GM23338 (cell line): ENCODE measurements at regions not wholly inside any gene's neighbourhood (a gene's known extent, or its start where the extent isn't known, plus 50 kb on each side); places are given as distances from the start of the nearest gene placed in this dataset.

ENCODE experiments used
- ATAC-seq: fragments of 200-7000 bp; cut with Tn5 transposase; 3 replicates; pipeline ENCODE4 v1.9.1; 2020
- DNase-seq: peaks from one replicate; pipeline ENCODE4 v3.0.0-alpha.2; 2015; ENCODE audit warnings: low spot score
- H2AFZ ChIP-seq: fragments of 200-600 bp; sonication (generic); 2 replicates; pipeline ENCODE4 v1.8.0; 2016; ENCODE audit warnings: antibody characterized with exemption, mild to moderate bottlenecking, moderate library complexity
- H3F3A ChIP-seq: fragments of 200-600 bp; sonication (generic); replicated peaks from 2 replicates; pipeline ENCODE4 v1.8.0; 2017; ENCODE audit warnings: antibody characterized with exemption, mixed run types, low read depth
- H3K27ac ChIP-seq: fragments of 200-600 bp; sonication (generic); 2 replicates; pipeline ENCODE4 v1.6.1; 2016; ENCODE audit warnings: low read depth
- H3K27me3 ChIP-seq: fragments of 200-600 bp; sonication (generic); 2 replicates; pipeline ENCODE4 v1.8.0; 2016; ENCODE audit warnings: mild to moderate bottlenecking, mixed run types, moderate library complexity; ENCODE audit not compliant: insufficient read depth
- H3K36me3 ChIP-seq: fragments of 200-600 bp; sonication (generic); 2 replicates; pipeline ENCODE4 v1.8.0; 2016; ENCODE audit warnings: mild to moderate bottlenecking; ENCODE audit not compliant: insufficient read depth
- H3K4me1 ChIP-seq: fragments of 200-600 bp; sonication (generic); 2 replicates; pipeline ENCODE4 v1.8.0; 2016; ENCODE audit warnings: mild to moderate bottlenecking, moderate library complexity; ENCODE audit not compliant: insufficient read depth
- H3K4me2 ChIP-seq: fragments of 200-600 bp; sonication (generic); 2 replicates; pipeline ENCODE4 v1.7.1; 2017; ENCODE audit warnings: mixed run types
- H3K4me3 ChIP-seq: fragments of 200-600 bp; sonication (generic); 2 replicates; pipeline ENCODE4 v1.6.1; 2016; ENCODE audit warnings: mixed run types
- H3K79me2 ChIP-seq: fragments of 200-600 bp; sonication (generic); replicated peaks from 2 replicates; pipeline ENCODE4 v1.8.0; 2017; ENCODE audit warnings: mild to moderate bottlenecking; ENCODE audit not compliant: insufficient read depth
- H3K9me2 ChIP-seq: fragments of 200-600 bp; sonication (generic); 2 replicates; pipeline ENCODE4 v1.8.0; 2017; ENCODE audit not compliant: insufficient read depth
- H4K20me1 ChIP-seq: fragments of 200-600 bp; sonication (generic); replicated peaks from 2 replicates; pipeline ENCODE4 v1.8.0; 2017; ENCODE audit warnings: mild to moderate bottlenecking; ENCODE audit not compliant: insufficient read depth
- H3K27ac Mint-ChIP-seq: 2 replicates; pipeline ENCODE4 v1.8.0; 2020; ENCODE audit warnings: inconsistent platforms, mild to moderate bottlenecking, moderate library complexity, mixed read lengths
- H3K27me3 Mint-ChIP-seq: 3 replicates; pipeline ENCODE4 v1.8.0; 2022; ENCODE audit warnings: low read depth, mild to moderate bottlenecking, moderate library complexity, mixed read lengths, inconsistent platforms; ENCODE audit not compliant: insufficient read depth, poor library complexity
- H3K36me3 Mint-ChIP-seq: 3 replicates; pipeline ENCODE4 v1.8.0; 2021; ENCODE audit warnings: low read depth, mild to moderate bottlenecking, inconsistent platforms, moderate library complexity, mixed read lengths
- H3K4me1 Mint-ChIP-seq: 3 replicates; pipeline ENCODE4 v1.8.0; 2020; ENCODE audit warnings: mild to moderate bottlenecking, inconsistent platforms, mixed read lengths
- H3K4me3 Mint-ChIP-seq: 3 replicates; pipeline ENCODE4 v1.8.0; 2021; ENCODE audit warnings: moderate library complexity, mild to moderate bottlenecking, inconsistent platforms, mixed read lengths
- H3K9me3 Mint-ChIP-seq: 3 replicates; pipeline ENCODE4 v1.8.0; 2020; ENCODE audit warnings: moderate library complexity, mild to moderate bottlenecking, inconsistent platforms, mixed read lengths
- CREB1 ChIP-seq: fragments of 250-450 bp; sonication (Bioruptor Pico); IDR thresholded peaks from 2 replicates; pipeline ENCODE4 v1.5.0; 2020; ENCODE audit warnings: low read depth, mild to moderate bottlenecking, moderate library complexity
- EZH2 ChIP-seq: fragments of 200-600 bp; sonication (generic); IDR thresholded peaks from one replicate; pipeline ENCODE4 v1.8.0; 2017; ENCODE audit warnings: antibody characterized with exemption, mild to moderate bottlenecking, low read depth; ENCODE audit not compliant: unreplicated experiment
- EZH2phosphoT487 ChIP-seq: fragments of 200-600 bp; sonication (generic); IDR thresholded peaks from one replicate; pipeline ENCODE4 v1.8.1; 2018; ENCODE audit warnings: antibody characterized with exemption; ENCODE audit not compliant: unreplicated experiment
- JUNB ChIP-seq: IDR thresholded peaks from one replicate; pipeline ENCODE4 v1.6.1; 2016; ENCODE audit warnings: antibody characterized with exemption; ENCODE audit not compliant: unreplicated experiment
- NANOG ChIP-seq: IDR thresholded peaks from 2 replicates; pipeline ENCODE4 v1.6.1; 2016; ENCODE audit warnings: antibody characterized with exemption, borderline replicate concordance
- POLR2AphosphoS5 ChIP-seq: IDR thresholded peaks from 2 replicates; pipeline ENCODE4 v1.6.1; 2016; ENCODE audit warnings: antibody characterized with exemption, low read depth
- STAT1 ChIP-seq: IDR thresholded peaks from one replicate; pipeline ENCODE4 v1.6.1; 2016; ENCODE audit warnings: antibody characterized with exemption; ENCODE audit not compliant: unreplicated experiment
- ZNF114 ChIP-seq: fragments of 250-450 bp; sonication (Bioruptor Pico); IDR thresholded peaks from 2 replicates; pipeline ENCODE4 v1.5.0; 2020; ENCODE audit warnings: mild to moderate bottlenecking, moderate library complexity
- ZNF331 ChIP-seq: fragments of 250-450 bp; sonication (Bioruptor Pico); IDR thresholded peaks from 2 replicates; pipeline ENCODE4 v1.5.0; 2020; ENCODE audit warnings: low read depth, mild to moderate bottlenecking, moderate library complexity
- TF ChIP-seq, protein P1 (sequence below), 2 experiments: fragments of 200-600 bp in 1 of 2; sonication (generic) in 1 of 2; conservative IDR thresholded peaks; 2 replicates each; pipeline versions ENCODE4 v1.5.1 to v1.6.1; 2016 to 2017; ENCODE audit warnings: antibody characterized with exemption in 2 of 2, low read depth in 2 of 2, mild to moderate bottlenecking in 2 of 2, moderate library complexity in 1 of 2
- TF ChIP-seq, protein P2 (sequence below): fragments of 250-450 bp; sonication (Bioruptor Pico); IDR thresholded peaks from 2 replicates; pipeline ENCODE4 v1.5.0; 2020; ENCODE audit warnings: mild to moderate bottlenecking, moderate library complexity
- TF ChIP-seq, protein P3 (sequence below): IDR thresholded peaks from 2 replicates; pipeline ENCODE4 v1.6.1; 2016; ENCODE audit warnings: antibody characterized with exemption
- TF ChIP-seq, protein P4 (sequence below): IDR thresholded peaks from one replicate; pipeline ENCODE4 v1.6.1; 2018; ENCODE audit warnings: antibody characterized with exemption; ENCODE audit not compliant: unreplicated experiment

DNA sequence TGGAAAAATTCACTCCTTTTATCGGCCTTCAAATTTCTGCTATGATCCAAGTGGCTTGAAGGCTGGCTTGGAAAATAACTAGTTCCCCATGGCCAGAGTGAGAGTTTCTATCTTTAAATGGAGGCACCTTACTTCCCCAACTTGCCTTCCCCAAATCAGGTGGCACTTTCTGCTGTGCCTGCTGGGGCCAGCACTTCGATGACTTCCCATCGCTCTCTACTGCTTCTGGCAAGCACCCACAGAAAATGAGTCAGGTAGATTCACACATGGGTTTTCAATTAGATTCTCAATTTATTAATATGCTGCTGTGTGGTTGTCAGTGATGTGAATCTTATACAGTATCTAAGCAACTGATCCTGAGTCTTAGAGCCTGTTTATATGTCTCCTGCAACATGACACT lies 398.8 kb upstream of the RAG2 start:
- no peaks in the 10 kb centered on the region for H4K20me1 ChIP-seq
- no peak overlapping the region for H3K27ac ChIP-seq
- Mint-ChIP-seq H3K27ac (no peak overlapping the region), H3K27me3 (no peaks in the 10 kb centered on the region), H3K9me3 (peaks cover 96% of the 10 kb centered on the region), H3K36me3 (peaks cover 12% of the 10 kb centered on the region), H3K4me3 (no peak overlapping the region), H3K4me1 (no peaks in the 10 kb centered on the region)
- no peak overlapping the region for H3K4me2 ChIP-seq
- no peaks in the 10 kb centered on the region for H3F3A ChIP-seq
- ATAC-seq (no peak), DNase-seq (no peak)
- H3K79me2 ChIP-seq: no peaks in the 10 kb centered on the region
- no peaks in the 10 kb centered on the region; the same call in 1 of the 2 replicates for H3K36me3 ChIP-seq
- no peaks in the 10 kb centered on the region for H3K9me2 ChIP-seq
- no peak overlapping the region for H3K4me3 ChIP-seq
- H2AFZ ChIP-seq: no peak overlapping the region
- H3K4me1 ChIP-seq: no peaks in the 10 kb centered on the region
- TF ChIP-seq EZH2phosphoT487 (no peak), ZNF114 (CRISPR knock-in tag) (no peak), ZNF331 (no peak), EZH2 (no peak), JUNB (no peak), CREB1 (CRISPR knock-in tag) (no peak), NANOG (no peak), STAT1 (no peak), POLR2AphosphoS5 (no peak)
- TF ChIP-seq, protein P1, sequence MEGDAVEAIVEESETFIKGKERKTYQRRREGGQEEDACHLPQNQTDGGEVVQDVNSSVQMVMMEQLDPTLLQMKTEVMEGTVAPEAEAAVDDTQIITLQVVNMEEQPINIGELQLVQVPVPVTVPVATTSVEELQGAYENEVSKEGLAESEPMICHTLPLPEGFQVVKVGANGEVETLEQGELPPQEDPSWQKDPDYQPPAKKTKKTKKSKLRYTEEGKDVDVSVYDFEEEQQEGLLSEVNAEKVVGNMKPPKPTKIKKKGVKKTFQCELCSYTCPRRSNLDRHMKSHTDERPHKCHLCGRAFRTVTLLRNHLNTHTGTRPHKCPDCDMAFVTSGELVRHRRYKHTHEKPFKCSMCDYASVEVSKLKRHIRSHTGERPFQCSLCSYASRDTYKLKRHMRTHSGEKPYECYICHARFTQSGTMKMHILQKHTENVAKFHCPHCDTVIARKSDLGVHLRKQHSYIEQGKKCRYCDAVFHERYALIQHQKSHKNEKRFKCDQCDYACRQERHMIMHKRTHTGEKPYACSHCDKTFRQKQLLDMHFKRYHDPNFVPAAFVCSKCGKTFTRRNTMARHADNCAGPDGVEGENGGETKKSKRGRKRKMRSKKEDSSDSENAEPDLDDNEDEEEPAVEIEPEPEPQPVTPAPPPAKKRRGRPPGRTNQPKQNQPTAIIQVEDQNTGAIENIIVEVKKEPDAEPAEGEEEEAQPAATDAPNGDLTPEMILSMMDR (conservative IDR thresholded peaks at IDR 0.05; ENCODE audit: low read depth in 2 of 2): no peak
- TF ChIP-seq, protein P2, sequence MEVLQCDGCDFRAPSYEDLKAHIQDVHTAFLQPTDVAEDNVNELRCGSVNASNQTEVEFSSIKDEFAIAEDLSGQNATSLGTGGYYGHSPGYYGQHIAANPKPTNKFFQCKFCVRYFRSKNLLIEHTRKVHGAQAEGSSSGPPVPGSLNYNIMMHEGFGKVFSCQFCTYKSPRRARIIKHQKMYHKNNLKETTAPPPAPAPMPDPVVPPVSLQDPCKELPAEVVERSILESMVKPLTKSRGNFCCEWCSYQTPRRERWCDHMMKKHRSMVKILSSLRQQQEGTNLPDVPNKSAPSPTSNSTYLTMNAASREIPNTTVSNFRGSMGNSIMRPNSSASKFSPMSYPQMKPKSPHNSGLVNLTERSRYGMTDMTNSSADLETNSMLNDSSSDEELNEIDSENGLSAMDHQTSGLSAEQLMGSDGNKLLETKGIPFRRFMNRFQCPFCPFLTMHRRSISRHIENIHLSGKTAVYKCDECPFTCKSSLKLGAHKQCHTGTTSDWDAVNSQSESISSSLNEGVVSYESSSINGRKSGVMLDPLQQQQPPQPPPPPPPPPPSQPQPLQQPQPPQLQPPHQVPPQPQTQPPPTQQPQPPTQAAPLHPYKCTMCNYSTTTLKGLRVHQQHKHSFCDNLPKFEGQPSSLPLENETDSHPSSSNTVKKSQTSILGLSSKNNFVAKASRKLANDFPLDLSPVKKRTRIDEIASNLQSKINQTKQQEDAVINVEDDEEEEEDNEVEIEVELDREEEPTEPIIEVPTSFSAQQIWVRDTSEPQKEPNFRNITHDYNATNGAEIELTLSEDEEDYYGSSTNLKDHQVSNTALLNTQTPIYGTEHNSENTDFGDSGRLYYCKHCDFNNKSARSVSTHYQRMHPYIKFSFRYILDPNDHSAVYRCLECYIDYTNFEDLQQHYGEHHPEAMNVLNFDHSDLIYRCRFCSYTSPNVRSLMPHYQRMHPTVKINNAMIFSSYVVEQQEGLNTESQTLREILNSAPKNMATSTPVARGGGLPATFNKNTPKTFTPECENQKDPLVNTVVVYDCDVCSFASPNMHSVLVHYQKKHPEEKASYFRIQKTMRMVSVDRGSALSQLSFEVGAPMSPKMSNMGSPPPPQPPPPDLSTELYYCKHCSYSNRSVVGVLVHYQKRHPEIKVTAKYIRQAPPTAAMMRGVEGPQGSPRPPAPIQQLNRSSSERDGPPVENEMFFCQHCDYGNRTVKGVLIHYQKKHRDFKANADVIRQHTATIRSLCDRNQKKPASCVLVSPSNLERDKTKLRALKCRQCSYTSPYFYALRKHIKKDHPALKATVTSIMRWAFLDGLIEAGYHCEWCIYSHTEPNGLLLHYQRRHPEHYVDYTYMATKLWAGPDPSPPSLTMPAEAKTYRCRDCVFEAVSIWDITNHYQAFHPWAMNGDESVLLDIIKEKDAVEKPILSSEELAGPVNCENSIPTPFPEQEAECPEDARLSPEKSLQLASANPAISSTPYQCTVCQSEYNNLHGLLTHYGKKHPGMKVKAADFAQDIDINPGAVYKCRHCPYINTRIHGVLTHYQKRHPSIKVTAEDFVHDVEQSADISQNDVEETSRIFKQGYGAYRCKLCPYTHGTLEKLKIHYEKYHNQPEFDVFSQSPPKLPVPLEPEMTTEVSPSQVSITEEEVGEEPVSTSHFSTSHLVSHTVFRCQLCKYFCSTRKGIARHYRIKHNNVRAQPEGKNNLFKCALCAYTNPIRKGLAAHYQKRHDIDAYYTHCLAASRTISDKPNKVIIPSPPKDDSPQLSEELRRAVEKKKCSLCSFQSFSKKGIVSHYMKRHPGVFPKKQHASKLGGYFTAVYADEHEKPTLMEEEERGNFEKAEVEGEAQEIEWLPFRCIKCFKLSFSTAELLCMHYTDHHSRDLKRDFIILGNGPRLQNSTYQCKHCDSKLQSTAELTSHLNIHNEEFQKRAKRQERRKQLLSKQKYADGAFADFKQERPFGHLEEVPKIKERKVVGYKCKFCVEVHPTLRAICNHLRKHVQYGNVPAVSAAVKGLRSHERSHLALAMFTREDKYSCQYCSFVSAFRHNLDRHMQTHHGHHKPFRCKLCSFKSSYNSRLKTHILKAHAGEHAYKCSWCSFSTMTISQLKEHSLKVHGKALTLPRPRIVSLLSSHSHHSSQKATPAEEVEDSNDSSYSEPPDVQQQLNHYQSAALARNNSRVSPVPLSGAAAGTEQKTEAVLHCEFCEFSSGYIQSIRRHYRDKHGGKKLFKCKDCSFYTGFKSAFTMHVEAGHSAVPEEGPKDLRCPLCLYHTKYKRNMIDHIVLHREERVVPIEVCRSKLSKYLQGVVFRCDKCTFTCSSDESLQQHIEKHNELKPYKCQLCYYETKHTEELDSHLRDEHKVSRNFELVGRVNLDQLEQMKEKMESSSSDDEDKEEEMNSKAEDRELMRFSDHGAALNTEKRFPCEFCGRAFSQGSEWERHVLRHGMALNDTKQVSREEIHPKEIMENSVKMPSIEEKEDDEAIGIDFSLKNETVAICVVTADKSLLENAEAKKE (CRISPR knock-in tag): no peak
- TF ChIP-seq, protein P3, sequence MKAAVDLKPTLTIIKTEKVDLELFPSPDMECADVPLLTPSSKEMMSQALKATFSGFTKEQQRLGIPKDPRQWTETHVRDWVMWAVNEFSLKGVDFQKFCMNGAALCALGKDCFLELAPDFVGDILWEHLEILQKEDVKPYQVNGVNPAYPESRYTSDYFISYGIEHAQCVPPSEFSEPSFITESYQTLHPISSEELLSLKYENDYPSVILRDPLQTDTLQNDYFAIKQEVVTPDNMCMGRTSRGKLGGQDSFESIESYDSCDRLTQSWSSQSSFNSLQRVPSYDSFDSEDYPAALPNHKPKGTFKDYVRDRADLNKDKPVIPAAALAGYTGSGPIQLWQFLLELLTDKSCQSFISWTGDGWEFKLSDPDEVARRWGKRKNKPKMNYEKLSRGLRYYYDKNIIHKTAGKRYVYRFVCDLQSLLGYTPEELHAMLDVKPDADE: no peak
- TF ChIP-seq, protein P4, sequence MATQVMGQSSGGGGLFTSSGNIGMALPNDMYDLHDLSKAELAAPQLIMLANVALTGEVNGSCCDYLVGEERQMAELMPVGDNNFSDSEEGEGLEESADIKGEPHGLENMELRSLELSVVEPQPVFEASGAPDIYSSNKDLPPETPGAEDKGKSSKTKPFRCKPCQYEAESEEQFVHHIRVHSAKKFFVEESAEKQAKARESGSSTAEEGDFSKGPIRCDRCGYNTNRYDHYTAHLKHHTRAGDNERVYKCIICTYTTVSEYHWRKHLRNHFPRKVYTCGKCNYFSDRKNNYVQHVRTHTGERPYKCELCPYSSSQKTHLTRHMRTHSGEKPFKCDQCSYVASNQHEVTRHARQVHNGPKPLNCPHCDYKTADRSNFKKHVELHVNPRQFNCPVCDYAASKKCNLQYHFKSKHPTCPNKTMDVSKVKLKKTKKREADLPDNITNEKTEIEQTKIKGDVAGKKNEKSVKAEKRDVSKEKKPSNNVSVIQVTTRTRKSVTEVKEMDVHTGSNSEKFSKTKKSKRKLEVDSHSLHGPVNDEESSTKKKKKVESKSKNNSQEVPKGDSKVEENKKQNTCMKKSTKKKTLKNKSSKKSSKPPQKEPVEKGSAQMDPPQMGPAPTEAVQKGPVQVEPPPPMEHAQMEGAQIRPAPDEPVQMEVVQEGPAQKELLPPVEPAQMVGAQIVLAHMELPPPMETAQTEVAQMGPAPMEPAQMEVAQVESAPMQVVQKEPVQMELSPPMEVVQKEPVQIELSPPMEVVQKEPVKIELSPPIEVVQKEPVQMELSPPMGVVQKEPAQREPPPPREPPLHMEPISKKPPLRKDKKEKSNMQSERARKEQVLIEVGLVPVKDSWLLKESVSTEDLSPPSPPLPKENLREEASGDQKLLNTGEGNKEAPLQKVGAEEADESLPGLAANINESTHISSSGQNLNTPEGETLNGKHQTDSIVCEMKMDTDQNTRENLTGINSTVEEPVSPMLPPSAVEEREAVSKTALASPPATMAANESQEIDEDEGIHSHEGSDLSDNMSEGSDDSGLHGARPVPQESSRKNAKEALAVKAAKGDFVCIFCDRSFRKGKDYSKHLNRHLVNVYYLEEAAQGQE: no peak
- H3K27me3 ChIP-seq: no peaks in the 10 kb centered on the region
